ENCODE measurements at regions not wholly inside any gene's neighbourhood (a gene's known extent, or its start where the extent isn't known, plus 50 kb on each side); places are given as distances from the start of the nearest gene placed in this dataset.
"Not testable (repeated sequence)": the region's sequence is repeated elsewhere in the genome, so short reads cannot be mapped to it uniquely, and the experiment has no call there.

- peak; percentile 33 for TF ChIP-seq CTCF (conservative IDR thresholded peaks at IDR 0.05; ENCODE audit: low read depth, low read length)
- no peak for DNase-seq (ENCODE audit: low read depth)
- no peak overlapping the region for H3K4me3 ChIP-seq (ENCODE audit: low read depth, low read length)
Observed at GRCh38 chr10:106271237-106271636, 893.3 kb downstream of the SORCS1 start.

- TF ChIP-seq CTCF (conservative IDR thresholded peaks at IDR 0.05; ENCODE audit: low read depth, low read length), result no peak
- DNase-seq (ENCODE audit: low read depth), result no peak
- no peak overlapping the region for H3K4me3 ChIP-seq (ENCODE audit: low read depth, low read length)
Observed at GRCh38 chr10:106268000-106268399, 896.5 kb downstream of the SORCS1 start.

- no peak for TF ChIP-seq CTCF (conservative IDR thresholded peaks at IDR 0.05; ENCODE audit: low read depth, low read length)
- DNase-seq (ENCODE audit: low read depth), result no peak
- no peak overlapping the region for H3K4me3 ChIP-seq (ENCODE audit: low read depth, low read length)
Observed at GRCh38 chr10:106267591-106267990, 896.9 kb downstream of the SORCS1 start.

- DNase-seq (ENCODE audit: low read depth); H3K4me3 ChIP-seq (ENCODE audit: low read depth, low read length): not testable (repeated sequence)
Observed at GRCh38 chr10:106257432-106257831, 907.1 kb downstream of the SORCS1 start.

GRCh38 chr10:106255111-106255678 is 909.3 kb downstream of the SORCS1 start:
- no peak for DNase-seq (ENCODE audit: low read depth)
- TF ChIP-seq CTCF (conservative IDR thresholded peaks at IDR 0.05; ENCODE audit: low read depth, low read length), result no peak

GRCh38 chr10:106254071-106254470 is 910.4 kb downstream of the SORCS1 start:
- no peak for TF ChIP-seq CTCF (conservative IDR thresholded peaks at IDR 0.05; ENCODE audit: low read depth, low read length)
- no peak overlapping the region for H3K4me3 ChIP-seq (ENCODE audit: low read depth, low read length)
- no peak for DNase-seq (ENCODE audit: low read depth)

More at GRCh38 chr10:106255111-106255678, 909.3 kb downstream of the SORCS1 start:
- no peak overlapping the region for H3K4me3 ChIP-seq (ENCODE audit: low read depth, low read length)

GRCh38 chr10:106252541-106252940 is 912.0 kb downstream of the SORCS1 start:
- TF ChIP-seq CTCF (conservative IDR thresholded peaks at IDR 0.05; ENCODE audit: low read depth, low read length), result no peak
- no peak for DNase-seq (ENCODE audit: low read depth)
- no peak overlapping the region for H3K4me3 ChIP-seq (ENCODE audit: low read depth, low read length)
